AML-193 (cell line): ENCODE measurements at regions not wholly inside any gene's neighbourhood (a gene's known extent, or its start where the extent isn't known, plus 50 kb on each side); places are given as distances from the start of the nearest gene placed in this dataset.

Experiments used
- DNase-seq, 2 experiments: peaks; one replicate each; lab custom pipeline; 2025; lab: John Stamatoyannopoulos, UW

DNA sequence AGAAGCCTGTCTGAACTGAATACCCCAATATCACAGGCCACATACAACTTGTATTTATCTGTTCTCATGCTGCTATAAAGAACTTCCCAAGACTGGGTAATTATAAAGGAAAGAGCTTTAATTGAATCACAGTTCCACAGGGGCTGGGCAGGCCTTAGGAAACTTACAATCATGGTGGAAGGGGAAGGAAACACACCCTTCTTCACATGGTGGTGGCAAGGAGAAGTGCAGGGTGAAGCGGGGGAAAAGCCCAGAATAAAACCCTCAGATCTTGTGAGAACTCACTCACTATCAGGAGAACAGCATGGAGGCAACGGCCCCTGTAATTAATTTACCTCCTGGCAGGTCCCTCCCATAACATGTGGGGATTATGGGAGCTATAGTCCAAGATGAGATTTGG, 50.3 kb upstream of the FNDC1 start:
- DNase-seq = peak in 1 of 2 experiments; percentile 15

DNA sequence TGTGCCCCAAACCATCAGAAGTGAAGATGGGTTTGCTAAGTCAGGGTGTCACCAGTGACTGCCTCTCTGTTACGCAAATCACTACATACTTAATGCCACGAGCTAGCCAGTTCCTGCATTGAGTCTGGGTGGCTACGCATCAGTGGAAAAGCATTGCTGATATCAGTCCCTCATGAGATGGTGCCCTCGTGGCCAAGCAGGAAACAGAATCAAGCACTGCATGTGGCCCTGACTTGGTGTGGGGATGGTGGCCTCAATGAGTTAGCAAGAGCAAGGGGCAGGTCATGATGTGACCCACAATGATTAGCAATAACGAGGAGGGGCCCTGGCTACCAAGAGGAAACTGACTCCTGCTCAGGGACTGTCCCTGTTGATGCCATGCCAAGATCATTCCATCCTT, 51.6 kb upstream of the FNDC1 start:
- no peak for DNase-seq

DNA sequence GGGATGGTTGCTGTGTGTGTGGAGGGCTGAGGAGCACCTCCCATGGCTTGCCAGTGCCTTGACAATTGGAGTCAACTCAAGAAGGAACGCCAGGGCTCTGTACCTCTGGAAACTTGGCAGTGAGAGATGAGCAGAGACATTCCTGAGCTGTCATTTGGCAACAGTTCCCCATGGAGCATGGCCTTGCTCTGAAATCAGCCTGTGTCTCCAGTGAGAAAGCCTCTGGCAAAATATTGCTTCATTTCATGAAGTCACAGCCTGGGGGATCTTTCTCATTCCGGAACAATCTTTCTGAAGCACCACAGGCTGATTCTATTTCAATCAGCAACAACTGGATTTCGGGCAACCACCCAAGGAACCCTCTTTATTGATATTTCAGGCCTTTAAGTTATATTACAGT, 52.2 kb upstream of the FNDC1 start:
- DNase-seq = no peak

DNA sequence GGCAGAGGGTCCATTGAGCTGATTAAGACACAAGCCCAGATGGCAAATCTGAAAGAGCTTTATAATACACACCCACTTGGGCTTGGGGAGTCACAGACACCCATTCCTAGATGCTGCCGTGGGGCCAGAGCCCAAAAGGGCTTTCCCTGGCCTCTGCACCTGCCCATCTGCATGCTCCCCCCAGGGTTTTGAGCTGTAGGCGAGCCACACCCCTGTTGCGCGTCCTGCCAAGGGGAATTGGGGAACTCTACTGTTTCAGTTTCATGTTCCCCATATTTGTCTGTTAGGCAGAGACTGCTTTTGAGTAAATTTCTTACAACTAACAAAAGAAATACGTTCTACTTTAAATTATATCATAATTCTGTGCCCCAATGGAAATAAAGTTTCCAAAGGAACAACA, 52.9 kb upstream of the FNDC1 start:
- no peak for DNase-seq

DNA sequence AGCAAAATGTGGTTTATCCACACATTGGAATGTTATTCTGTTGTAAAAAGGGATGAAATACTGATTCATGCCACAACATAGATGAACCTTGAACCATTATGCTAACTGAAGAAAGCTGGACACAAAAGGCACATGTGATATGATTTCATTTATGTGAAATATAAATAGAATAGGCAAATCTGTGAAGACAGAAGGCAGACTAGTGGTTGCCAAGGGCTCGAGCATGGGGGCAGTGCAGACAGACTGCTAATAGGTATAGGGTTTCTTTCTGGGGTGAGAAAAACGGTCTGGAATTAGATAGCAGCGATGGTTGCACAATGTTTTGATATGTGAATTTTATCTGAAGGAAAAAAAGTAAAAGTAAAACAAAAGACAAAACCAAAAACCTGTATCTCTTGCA, 54.6 kb upstream of the FNDC1 start:
- DNase-seq = no peak

DNA sequence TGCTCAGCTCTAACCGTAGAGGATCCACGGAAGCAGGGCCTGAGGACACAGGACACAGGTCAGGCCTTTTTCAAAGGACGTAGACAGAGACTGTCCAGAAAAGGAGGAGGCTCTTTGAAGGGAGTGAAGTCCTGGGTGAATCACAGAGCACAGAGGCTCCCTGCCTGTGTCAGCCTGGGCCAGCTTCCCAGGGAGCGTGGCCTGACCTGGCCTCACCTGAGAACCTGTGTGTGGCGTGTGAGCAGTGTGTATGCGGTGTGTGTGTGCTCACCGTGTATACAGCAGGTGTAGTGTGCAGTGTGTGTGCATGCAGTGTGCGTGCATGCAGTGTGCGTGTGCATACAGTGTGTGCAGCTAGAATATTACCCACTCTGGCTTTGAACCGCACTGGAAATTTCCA, 56.0 kb upstream of the FNDC1 start:
- no peak for DNase-seq

DNA sequence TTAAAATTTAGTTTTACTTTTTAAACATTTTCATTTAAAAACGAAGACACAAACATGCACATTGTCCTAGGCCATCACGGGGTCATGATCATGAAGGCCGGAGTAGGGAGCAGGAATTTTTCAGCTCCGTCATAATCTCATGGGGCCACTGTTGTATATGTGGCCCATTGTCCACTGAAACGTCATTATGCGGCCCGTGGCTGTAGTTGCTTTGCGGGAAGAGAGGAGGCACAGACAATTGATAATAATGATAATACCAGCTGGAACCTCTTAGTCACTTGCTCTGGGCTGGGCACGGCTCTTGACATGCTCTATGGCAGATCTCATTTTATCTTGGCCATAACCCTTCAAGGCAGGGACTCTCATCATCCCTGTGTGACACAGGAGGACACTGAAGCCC, 56.5 kb upstream of the FNDC1 start:
- DNase-seq = no peak

DNA sequence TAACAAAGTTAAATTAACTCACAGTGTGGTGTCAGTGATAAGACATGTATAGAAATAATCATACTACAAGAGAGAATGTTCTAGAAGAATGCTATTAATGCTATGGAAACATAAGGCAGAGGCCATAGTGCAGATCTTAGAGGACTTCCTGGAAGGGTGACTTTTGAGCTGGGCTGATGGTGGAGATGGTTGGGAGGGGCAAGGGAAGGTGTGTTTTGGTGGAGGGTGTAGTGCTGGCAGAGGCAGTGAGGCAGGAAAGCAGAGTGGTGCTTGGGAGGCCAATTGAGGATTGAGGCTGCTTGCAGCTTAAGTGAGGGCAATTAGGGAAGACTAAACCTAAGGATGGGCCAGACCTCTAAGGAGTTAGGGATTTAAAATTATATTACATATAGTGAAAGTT, 58.5 kb upstream of the FNDC1 start:
- DNase-seq = no peak

DNA sequence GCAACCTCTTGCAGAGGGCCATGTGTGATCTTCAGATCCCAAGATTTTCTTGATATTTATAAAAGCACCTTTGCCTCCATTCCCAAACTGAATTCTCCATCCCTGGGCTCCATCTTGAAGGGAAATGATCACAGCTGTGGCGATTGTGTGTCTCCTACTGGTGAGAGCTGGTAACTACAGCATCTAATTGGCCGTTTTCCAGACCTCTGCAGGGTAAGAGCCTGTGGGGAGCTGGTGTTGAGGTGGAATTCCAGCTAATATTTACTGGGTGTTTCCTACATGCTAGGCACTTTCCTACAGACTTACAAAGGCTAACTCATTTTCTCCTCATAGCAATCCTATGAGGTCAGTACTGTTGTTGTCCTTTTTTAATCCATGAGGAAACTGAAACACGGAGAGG, 59.2 kb upstream of the FNDC1 start:
- peak; percentile 61 to 73 for DNase-seq

DNA sequence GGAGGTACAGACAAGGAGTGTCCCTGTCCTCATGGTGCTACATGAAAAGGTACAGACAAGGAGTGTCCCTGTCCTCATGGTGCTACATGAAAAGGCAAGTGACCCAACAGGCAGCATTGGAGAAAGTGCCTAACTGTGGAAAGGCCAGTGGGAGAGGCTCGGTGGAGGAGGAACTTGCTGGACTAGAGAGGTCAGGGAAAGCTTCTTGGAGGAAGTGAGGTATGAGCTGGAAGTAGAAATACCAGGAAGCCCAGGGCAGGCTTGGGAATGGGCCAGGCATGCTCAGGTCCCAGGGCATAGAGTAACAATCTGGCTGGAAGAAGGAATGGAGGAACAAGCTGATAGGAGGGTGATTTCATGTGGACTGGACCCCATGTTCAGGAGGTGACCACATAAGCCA, 59.8 kb upstream of the FNDC1 start:
- DNase-seq = no peak

DNA sequence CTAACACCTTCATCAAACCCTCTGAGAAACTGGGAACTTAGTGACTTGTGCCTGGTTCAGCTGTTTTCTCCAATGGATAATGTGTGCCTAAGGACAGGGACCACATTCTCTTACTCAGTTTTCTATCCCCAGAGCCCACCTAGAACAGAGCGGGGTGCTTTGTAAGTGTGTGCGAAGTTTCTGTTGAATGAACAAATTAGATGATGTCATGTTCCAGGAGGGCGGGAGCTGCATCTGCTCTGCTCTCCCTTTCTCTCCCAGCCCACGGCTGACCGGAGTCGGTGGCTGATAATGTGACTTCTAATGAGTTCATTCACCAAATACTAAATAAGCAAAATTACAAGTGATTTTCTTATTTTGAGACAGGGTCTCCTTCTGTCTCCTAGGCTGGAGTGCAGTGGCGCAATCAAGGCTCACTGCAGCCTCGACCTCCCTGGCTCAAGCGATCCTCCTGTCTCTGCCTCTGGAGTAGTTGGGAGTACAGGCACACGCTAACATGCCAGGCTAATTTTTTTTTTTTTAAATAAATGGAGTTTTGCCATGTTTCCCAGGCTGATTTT, 60.7 kb upstream of the FNDC1 start:
- DNase-seq = no peak

DNA sequence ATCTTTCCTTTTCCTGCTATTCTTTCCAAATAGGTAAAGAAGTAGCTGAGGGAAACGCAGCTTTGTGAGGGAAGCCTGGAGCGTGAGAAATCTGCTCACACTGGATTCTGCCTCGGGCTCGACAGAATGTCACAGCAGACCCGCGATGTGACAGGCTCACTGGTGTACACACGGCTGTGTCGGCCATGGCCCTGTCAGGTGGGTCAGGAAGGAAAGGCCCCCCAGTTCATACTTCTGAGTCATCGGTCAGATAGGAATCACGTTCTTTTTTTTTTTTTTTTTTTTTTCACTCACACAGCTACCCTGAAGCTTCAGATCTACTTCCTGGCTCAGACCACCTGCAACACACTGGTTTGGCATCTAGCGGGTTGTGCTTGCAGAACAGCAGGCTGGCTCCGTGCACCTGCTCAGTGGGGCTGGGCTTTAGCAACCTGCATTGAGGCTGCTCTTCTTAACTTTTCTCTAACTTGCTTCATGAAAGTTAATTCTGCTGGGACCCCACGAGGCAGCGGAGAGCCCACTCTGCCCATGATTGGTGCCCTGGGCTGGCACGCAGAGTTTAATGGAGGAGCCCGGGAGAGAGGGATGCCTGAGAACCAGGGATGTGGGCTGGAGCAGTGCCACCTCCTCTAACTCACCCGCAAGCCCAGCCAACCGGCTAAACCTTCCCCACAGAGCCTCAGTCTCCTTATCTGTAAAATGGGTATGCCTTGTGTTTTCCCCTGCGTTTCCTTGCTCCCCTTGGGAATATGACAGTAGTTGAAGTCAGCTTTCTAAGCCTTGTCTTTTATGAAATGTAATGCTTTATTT, 61.5 kb upstream of the FNDC1 start:
- no peak for DNase-seq

DNA sequence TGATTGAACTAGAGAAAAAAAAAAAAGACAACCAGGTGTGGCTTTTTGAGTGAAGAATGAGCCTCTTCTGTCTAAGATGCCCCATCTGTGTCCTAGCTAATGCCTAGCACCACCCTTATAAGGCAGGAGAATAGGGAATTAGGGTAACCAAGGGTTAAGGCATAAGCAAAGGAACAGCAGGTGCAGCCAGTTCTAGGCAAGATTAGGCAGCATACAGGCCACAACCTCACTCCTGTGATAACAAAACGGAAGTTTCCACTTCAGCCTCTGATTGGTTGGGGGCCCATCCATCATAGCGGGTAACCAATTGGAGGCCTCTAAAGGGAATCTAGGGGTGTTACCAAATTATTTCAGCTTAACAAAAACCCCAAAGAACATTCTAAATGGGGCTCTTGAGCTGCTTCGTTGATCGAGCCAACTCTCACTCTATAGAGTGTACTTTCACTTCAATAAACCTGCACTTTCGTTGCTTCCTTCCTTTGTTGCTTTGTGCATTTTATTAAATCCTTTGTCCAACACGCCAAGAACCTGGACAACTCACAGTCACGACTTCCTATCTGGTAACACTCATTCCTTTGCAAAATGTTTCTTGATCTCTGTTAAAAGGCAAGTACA, 61.9 kb upstream of the TAGAP start:
- peak; percentile 64 to 76 for DNase-seq

DNA sequence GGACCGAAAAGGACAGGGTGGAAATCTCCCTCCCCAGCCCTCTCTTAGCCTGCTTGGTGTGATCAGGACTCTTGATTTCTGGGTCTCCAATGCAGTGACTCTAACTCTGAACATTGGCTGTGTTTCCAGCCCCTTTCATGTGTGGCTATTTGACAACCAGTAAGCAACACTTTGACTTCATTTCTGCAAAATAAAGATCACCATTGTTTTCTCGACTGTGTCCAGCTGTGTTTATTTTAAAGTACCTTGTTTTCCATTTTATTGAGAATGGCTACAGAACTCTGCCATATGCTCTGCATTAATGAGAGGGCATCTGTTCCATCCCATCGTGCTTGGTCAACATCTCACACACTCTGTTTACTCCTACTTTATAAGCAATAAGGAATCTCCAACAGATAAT, 60.9 kb upstream of the TAGAP start:
- DNase-seq = no peak

DNA sequence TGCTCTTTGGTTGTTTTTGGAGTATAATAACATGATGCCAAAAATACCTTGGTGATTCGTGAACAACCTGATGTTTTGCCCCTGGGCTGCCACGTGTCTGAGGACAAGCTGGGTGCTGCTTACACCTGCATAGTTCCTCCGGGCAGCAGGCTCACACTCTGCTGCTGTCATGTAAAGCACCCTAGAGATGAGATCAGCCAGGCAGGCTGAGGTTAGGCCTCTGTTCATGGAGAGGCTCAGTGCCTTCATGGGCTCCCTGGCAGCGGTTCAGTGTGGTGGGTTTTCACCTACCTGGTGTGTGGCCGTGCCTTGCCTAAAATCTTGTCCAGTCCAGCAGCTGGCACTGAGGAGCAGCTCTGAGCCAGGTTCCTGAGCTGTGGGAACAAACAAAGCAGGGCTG, 60.1 kb upstream of the TAGAP start:
- no peak for DNase-seq

DNA sequence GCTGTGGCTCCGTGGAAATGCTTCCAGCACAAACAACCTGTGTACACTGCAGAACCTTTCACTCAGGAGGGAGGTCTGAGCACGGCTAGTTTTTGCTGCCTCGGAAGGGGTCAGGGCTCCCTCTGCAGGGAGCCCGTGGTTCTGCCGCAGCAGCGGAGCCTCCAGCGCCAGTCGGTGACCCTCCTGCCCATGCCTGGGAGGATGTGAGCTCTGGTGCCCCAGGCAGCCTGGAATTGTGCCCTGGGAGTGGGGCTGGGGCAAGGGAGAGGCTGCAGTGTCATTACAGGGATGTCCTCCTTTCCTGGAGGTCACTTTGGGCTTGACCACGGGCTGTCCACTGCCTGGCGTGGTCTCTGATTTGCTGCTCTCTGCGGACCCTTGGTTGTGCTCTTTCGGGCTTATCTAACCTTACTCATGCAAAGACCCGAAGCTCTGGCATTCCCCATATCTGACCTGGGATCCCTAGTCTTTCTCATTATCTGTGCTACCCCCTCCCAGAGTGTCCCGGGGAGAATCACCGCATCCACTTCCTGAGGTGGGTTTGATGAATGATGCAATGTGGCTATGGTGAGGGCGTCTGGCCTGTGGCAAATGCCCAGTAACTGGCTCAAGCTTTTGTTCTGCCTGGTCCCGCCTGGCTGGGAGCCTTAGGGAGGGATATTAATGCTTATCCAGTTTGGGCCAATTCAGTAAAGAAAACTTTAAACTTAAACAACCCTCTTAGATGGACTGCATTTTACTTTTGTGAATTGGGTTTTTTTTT, 59.6 kb upstream of the TAGAP start:
- peak; percentile 78 to 87 for DNase-seq

DNA sequence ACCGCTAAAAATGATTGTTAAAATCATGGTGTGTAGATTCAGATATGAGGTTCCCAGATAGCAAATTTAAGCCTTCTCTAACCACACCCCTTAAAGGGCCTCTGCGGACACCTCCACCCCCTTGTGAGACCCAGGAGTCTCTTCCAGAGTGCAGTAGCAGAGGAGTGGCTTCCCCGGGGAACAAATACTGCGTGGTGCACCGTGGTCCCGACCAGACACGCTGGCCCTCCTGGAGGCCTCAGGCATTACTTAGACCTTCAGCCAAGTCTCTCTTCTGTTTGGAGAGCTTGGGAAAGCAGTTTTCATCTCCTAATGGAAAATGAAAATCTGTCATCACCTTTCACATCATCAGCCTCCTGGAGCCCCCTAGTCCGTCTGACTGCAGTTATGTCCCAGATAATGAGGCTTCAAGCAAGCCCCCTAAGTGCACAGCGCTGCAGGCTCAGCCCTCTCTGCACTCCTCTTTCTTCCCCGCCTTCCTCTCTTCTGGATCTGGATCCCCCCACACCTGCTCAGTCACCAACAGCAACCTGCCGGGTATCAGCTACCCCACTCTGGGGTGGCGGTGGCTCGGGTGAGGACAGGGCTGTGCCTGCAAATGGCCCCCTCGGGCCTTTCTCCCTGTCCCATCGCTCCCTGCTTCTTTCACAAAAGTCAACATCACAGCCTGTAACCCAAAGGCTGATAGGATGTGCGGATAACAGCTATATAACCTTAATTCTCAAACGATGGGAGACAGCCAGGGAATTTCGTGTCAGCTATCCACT, 58.8 kb upstream of the TAGAP start:
- no peak for DNase-seq

DNA sequence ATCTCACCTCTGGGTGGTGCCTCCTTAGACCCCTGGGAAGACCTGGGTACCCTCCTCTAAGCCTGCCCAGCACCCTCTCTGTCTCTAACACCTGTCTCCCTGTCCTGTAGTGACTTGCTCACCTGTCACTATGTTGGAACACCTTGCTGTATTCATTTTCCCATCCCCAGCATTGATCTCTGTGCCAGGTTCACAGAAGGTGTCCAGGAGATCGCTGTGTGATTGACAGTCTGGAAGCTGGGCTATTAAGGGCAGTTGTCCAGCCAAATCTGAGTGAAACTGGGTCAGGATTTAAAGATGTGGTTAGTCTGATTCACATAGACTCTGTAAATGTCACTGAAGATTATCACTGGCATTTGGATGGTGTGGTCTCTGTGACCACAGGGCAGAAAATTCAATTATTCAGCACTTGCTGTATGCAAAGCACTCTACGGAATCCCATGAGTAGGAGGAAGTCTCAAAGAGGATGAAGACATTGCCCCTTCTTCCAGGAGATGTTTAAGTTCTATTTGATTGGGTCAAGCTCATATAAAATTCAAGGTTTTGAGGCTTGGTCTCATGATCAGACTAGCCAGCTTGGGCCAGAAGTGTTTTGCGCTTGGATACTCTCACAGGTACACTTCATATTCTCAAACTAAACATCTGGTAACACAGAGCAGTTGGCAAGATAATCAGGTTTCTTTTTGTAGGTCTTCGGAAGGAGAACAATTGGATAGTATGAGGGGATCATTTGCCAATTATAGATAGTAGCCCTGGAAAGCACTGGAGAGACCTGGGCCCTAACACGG, 57.8 kb upstream of the TAGAP start:
- DNase-seq = no peak

DNA sequence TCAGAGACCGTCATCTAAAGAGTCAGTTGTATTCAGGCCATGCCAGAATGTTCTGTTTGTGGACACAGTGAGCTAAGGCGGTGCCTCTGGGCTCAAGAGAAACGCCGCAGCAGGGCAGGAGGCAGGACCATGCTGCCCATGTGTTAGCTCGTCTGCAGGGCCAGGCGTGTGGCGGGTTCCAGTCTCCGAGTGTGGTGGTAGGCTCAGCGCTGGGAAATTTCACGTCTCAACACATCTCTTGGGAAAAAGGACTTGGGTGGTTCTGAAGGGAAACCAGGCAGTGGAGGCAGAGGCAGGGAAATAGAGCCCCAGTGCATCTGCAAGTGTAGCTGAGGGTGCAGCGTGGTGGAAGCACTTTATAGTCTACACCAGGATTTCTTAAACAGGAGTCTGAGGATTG, 56.9 kb upstream of the TAGAP start:
- no peak for DNase-seq

DNA sequence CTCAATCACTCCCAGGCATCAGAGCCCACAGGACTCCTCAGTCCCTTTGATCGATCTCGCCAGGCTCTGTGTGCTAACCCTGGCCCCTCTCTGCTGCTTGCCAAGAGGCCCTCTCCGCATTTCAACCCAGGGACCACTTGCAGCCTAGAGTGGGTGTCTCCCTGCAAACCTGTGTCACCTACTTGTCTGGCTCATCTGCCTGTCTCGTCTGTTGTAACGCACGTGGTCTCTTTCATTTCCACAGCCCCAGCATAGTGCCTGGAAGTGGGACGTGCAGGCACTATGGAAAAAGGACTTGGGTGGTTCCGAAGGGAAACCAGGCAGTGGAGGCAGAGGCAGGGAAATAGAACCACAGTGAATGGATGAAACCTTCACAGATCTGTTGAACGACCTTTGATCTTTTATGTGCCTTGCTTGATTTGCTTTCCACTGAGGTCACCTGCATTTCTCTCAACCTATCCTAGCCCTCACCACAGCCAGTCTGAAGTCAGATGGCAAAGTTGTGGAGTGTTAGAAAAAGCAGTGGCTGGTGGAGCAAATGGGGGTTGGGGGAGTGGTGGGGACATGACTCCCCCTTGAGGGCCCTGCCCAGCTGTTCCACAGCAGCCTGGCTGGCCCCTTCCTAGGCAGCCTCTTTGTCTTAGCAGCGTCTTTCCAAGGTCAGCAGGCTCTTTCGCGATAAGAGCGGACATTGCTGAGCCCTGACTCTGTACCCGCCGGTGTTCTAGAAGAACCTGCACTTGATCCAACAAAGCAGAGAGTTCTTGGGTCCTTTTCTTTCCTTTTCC, 55.8 kb upstream of the TAGAP start:
- DNase-seq = no peak
